ENCODE measurements at regions not wholly inside any gene's neighbourhood (a gene's known extent, or its start where the extent isn't known, plus 50 kb on each side); places are given as distances from the start of the nearest gene placed in this dataset.

DNA sequence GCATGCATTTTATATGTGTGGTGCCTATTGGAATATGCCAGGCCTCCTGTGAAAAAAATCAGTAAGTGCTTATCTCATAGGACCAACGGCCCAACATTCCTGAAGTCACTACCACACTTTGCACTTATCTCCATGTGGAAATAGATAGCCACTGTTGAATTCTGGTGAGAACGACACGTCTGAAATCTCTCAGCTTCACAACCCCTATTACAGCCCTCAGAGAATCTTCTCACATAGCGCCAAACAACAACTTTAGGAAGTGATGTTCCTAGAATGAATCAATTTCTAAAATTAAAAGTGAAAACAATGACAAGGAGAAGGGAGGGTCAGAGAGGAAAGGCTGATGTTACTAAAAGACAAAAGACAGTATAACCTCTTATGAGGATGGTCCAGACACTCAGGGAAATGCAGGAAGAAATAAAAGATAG, 270.8 kb upstream of the BTG1 start:
- H3K36me3 ChIP-seq (ENCODE audit: control insufficient read depth, insufficient read depth, low read length), result no peaks in the 10 kb centered on the region
- no peaks in the 10 kb centered on the region for H3K27me3 ChIP-seq (replicated peaks; ENCODE audit: control insufficient read depth, insufficient read depth, low read length)
- DNase-seq (ENCODE audit: extremely low read depth, insufficient read length), result no peak
- TF ChIP-seq, protein P1, sequence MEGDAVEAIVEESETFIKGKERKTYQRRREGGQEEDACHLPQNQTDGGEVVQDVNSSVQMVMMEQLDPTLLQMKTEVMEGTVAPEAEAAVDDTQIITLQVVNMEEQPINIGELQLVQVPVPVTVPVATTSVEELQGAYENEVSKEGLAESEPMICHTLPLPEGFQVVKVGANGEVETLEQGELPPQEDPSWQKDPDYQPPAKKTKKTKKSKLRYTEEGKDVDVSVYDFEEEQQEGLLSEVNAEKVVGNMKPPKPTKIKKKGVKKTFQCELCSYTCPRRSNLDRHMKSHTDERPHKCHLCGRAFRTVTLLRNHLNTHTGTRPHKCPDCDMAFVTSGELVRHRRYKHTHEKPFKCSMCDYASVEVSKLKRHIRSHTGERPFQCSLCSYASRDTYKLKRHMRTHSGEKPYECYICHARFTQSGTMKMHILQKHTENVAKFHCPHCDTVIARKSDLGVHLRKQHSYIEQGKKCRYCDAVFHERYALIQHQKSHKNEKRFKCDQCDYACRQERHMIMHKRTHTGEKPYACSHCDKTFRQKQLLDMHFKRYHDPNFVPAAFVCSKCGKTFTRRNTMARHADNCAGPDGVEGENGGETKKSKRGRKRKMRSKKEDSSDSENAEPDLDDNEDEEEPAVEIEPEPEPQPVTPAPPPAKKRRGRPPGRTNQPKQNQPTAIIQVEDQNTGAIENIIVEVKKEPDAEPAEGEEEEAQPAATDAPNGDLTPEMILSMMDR (IDR thresholded peaks at IDR 0.05; ENCODE audit: insufficient read depth, low read length, poor library complexity, severe bottlenecking), result no peak
- H3K4me3 ChIP-seq (replicated peaks; ENCODE audit: low read depth, low read length), result no peak overlapping the region

DNA sequence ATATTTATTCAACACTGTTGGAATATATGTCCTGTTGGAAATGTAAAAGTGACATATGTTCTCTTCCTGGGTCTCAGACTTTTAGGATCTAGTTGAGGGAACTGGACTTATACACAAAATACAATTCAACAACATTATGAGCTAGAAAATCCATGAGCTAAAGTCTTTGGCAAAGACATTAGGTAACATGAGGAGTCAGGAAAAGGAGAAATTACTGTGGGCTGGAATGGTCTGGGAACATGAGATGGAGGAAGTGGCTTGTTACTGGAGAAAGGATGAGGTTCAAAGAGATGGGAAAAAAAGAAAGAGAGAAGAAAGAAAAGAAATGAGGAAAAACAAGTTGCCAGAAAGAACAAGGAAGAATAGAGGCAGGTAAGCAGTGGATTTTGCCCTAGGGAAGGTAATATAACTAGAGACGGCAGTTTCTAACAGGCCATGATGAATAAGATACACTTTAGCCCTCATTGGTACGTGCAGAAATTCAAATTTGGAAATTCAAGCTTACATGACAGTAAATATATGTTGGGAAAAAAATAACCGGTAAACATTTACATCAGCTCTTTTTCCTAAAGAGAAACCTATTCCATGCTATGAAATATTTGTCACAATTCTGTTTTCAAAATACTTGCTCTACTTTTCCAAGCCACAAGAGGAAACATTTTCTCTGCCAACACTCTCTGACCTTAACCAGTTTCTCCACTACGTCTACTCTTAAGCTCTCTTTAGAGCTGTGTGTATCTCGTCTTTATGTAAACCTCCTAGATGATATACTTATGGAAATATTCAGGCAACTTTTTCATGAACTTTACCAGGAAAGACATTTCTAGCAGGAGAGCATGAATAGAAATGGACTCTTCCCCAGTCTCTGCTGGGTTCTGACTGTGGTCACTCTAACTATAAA, 268.8 kb upstream of the BTG1 start:
- TF ChIP-seq, protein P1 (IDR thresholded peaks at IDR 0.05; ENCODE audit: insufficient read depth, low read length, poor library complexity, severe bottlenecking), result no peak
- no peak for DNase-seq (ENCODE audit: extremely low read depth, insufficient read length)

DNA sequence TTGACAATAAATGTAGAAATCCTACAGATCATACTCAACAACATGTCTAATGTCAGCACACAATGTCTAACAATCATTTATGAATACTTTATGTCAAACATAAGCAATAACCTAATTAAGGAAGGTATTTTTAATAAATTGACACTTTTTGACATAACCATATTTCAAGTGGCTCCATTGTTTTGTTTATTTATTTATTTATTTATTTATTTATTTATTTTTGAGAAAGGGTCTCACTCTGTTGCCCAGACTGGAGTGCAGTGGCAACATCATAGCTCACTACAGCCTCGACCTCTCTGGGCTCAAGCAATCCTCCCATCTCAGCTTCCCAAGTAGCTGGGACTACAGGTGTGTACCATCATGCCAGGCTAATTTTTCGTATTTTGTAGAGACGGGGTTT, 267.6 kb upstream of the BTG1 start:
- H3K36me3 ChIP-seq (ENCODE audit: control insufficient read depth, insufficient read depth, low read length), result no peaks in the 10 kb centered on the region
- no peak overlapping the region for H3K4me3 ChIP-seq (replicated peaks; ENCODE audit: low read depth, low read length)
- no peaks in the 10 kb centered on the region for H3K27me3 ChIP-seq (replicated peaks; ENCODE audit: control insufficient read depth, insufficient read depth, low read length)
- DNase-seq (ENCODE audit: extremely low read depth, insufficient read length), result no peak
- TF ChIP-seq, protein P1 (IDR thresholded peaks at IDR 0.05; ENCODE audit: insufficient read depth, low read length, poor library complexity, severe bottlenecking), result no peak

More for the DNA sequence above, 268.8 kb upstream of the BTG1 start:
- no peaks in the 10 kb centered on the region for H3K36me3 ChIP-seq (ENCODE audit: control insufficient read depth, insufficient read depth, low read length)
- no peak overlapping the region for H3K4me3 ChIP-seq (replicated peaks; ENCODE audit: low read depth, low read length)
- H3K27me3 ChIP-seq (replicated peaks; ENCODE audit: control insufficient read depth, insufficient read depth, low read length), result no peaks in the 10 kb centered on the region

DNA sequence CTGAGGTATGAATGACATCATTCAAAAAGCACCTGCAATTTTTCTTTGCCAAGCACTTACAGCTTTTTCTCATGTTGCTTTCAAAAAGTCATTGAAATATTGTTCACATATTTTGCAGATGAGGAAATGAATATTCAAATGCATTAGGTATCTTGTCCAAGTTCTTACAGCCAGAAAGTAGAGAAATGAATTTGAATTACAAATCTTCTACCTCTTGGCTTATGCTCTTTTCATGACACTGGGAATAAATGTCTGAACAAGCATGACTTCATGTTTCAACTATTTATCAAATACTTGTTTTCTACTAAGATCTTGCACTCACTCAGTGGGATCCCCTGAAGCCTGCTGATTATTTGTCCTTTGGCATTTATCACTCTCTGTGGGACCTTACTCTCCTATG, 267.2 kb upstream of the BTG1 start:
- TF ChIP-seq, protein P1 (IDR thresholded peaks at IDR 0.05; ENCODE audit: insufficient read depth, low read length, poor library complexity, severe bottlenecking), result no peak
- no peak for DNase-seq (ENCODE audit: extremely low read depth, insufficient read length)
- H3K36me3 ChIP-seq (ENCODE audit: control insufficient read depth, insufficient read depth, low read length), result no peaks in the 10 kb centered on the region
- no peaks in the 10 kb centered on the region for H3K27me3 ChIP-seq (replicated peaks; ENCODE audit: control insufficient read depth, insufficient read depth, low read length)
- H3K4me3 ChIP-seq (replicated peaks; ENCODE audit: low read depth, low read length), result no peak overlapping the region

DNA sequence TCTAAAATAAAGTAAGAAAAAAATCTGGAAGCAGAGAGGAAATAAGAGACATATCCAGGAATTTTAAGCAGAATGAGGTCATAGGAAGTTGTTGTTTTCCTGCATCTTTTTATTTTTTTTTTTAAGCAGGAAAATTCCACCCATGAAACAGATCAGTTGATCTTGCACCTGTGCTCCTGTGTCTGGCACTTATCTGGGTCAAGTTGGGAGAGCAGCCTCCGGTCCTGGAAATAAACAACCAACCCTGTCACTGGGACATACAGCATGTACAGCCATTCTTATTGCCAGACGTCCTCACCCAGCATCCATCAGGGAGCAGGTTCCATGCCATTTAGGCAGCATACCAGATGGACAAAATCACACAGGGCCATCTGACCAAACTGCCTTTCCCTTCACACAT, 266.0 kb upstream of the BTG1 start:
- Histone ChIP-seq H3K36me3 (ENCODE audit: control insufficient read depth, insufficient read depth, low read length) (no peaks in the 10 kb centered on the region), H3K4me3 (replicated peaks; ENCODE audit: low read depth, low read length) (no peak overlapping the region), H3K27me3 (replicated peaks; ENCODE audit: control insufficient read depth, insufficient read depth, low read length) (no peaks in the 10 kb centered on the region)
- TF ChIP-seq, protein P1 (IDR thresholded peaks at IDR 0.05; ENCODE audit: insufficient read depth, low read length, poor library complexity, severe bottlenecking), result no peak
- no peak for DNase-seq (ENCODE audit: extremely low read depth, insufficient read length)

All from GM06990 (cell line).